Cardiac muscle cell (in vitro differentiated cells and primary cell): ENCODE measurements at regions not wholly inside any gene's neighbourhood (a gene's known extent, or its start where the extent isn't known, plus 50 kb on each side); places are given as distances from the start of the nearest gene placed in this dataset.
A peak's percentile ranks its signal among the peaks of the same experiment; 100 is the strongest.

Source experiments
- DNase-seq, 2 donors: peaks; one replicate each; pipeline versions ENCODE4 v3.0.0 to v3.0.0-alpha.2; 2010 to 2017; ENCODE audit warnings: low read depth in 1 of 2, low spot score in 1 of 2
- H3K27ac ChIP-seq: fragments of 200-600 bp; sonication (generic); 2 replicates; pipeline ENCODE4 v1.5.1; 2016
- H3K27me3 ChIP-seq: fragments of 200-600 bp; sonication (generic); 2 replicates; pipeline ENCODE4 v1.6.0; 2016; ENCODE audit warnings: control low read depth
- H3K36me3 ChIP-seq: fragments of 200-600 bp; sonication (generic); 2 replicates; pipeline ENCODE4 v1.5.1; 2016; ENCODE audit warnings: control low read depth
- H3K4me1 ChIP-seq: fragments of 200-600 bp; sonication (generic); 2 replicates; pipeline ENCODE4 v1.8.1; 2017; ENCODE audit warnings: low read depth, mild to moderate bottlenecking, mixed run types
- H3K4me3 ChIP-seq: fragments of 200-600 bp; sonication (generic); 2 replicates; pipeline ENCODE4 v1.5.1; 2016; ENCODE audit warnings: mild to moderate bottlenecking
- H3K9me3 ChIP-seq: fragments of 200-600 bp; sonication (generic); 2 replicates; pipeline ENCODE4 v1.5.1; 2017; ENCODE audit warnings: low read depth, mild to moderate bottlenecking, control low read depth
- TF ChIP-seq, protein P1 (sequence below): IDR thresholded peaks from 2 replicates; pipeline ENCODE4 v1.5.1; 2012; ENCODE audit warnings: low read depth, mild to moderate bottlenecking, low read length

DNA sequence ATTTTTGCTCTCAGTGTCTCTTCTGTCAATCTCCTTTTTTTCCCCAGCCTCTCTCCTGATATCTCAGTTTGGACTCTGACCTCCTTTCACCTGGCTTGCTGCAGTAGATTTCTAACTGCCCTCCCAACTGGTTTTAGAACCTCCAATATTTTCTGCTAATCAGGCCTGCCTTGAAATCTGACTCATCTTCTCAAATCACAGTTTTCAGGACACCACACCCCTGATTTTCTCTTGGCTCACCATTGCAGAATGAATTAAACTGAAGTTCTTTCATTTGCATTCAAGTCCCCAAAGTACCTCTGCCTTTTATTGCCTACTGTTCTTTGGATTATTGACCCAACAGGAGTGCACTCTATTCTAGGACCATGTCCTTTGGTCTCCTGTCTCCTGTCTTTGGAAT, 310.4 kb upstream of the TRPC7 start:
- Histone ChIP-seq H3K27ac (no peak overlapping the region), H3K27me3 (no peaks in the 10 kb centered on the region), H3K4me3 (no peak overlapping the region), H3K36me3 (no peaks in the 10 kb centered on the region), H3K4me1 (peaks cover 15% of the 10 kb centered on the region), H3K9me3 (no peaks in the 10 kb centered on the region)
- no peak for DNase-seq
- TF ChIP-seq, protein P1, sequence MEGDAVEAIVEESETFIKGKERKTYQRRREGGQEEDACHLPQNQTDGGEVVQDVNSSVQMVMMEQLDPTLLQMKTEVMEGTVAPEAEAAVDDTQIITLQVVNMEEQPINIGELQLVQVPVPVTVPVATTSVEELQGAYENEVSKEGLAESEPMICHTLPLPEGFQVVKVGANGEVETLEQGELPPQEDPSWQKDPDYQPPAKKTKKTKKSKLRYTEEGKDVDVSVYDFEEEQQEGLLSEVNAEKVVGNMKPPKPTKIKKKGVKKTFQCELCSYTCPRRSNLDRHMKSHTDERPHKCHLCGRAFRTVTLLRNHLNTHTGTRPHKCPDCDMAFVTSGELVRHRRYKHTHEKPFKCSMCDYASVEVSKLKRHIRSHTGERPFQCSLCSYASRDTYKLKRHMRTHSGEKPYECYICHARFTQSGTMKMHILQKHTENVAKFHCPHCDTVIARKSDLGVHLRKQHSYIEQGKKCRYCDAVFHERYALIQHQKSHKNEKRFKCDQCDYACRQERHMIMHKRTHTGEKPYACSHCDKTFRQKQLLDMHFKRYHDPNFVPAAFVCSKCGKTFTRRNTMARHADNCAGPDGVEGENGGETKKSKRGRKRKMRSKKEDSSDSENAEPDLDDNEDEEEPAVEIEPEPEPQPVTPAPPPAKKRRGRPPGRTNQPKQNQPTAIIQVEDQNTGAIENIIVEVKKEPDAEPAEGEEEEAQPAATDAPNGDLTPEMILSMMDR, result no peak

DNA sequence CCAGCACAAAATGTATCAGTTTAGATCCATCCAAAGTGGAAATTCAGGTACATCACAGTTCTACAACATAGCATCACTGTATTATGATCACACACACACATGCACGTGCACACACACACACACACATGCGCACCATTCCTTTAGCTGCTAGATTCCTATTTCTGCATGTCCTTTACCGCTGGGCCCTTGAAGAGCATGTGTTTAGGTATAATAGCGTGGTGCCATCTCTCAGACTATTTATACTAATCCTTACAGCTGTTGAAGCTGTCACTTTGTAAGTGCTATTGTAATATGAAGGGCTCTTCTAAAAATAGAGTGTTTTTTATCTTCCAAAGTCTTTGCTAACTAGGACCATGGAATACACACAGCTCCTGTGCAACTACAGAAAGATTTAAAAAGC, 308.8 kb upstream of the TRPC7 start:
- no peaks in the 10 kb centered on the region for H3K36me3 ChIP-seq
- TF ChIP-seq, protein P1, result no peak
- H3K4me3 ChIP-seq, result no peak overlapping the region
- no peaks in the 10 kb centered on the region for H3K9me3 ChIP-seq
- peaks cover 15% of the 10 kb centered on the region for H3K4me1 ChIP-seq
- peak in 1 of 2 donors; percentile 48 for DNase-seq
- peak overlapping the region; percentile 56 for H3K27ac ChIP-seq
- no peaks in the 10 kb centered on the region for H3K27me3 ChIP-seq

DNA sequence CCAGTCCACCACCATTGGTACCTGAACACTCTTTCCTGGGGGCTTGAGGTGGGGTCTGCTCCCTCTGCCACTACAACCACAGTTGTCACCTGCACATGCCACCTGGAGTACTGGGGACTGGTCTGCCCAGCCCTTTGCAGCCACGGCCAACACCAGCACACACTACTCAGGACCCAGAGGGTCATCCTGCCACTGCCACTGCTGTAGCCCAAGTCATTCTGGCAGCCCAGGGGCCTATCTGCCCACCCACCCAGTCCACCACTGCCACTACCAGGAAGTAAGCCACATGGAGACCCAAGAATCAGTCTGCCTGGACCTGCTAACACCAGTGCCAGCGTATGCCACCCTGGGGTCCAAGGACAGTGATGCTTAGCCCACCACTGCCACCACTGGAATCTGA, 302.4 kb upstream of the TRPC7 start:
- no peak for DNase-seq
- peaks cover 4% of the 10 kb centered on the region for H3K27me3 ChIP-seq
- H3K36me3 ChIP-seq, result no peaks in the 10 kb centered on the region
- H3K4me1 ChIP-seq, result no peaks in the 10 kb centered on the region
- H3K27ac ChIP-seq, result no peak overlapping the region
- TF ChIP-seq, protein P1, result no peak
- no peaks in the 10 kb centered on the region for H3K9me3 ChIP-seq
- no peak overlapping the region for H3K4me3 ChIP-seq

DNA sequence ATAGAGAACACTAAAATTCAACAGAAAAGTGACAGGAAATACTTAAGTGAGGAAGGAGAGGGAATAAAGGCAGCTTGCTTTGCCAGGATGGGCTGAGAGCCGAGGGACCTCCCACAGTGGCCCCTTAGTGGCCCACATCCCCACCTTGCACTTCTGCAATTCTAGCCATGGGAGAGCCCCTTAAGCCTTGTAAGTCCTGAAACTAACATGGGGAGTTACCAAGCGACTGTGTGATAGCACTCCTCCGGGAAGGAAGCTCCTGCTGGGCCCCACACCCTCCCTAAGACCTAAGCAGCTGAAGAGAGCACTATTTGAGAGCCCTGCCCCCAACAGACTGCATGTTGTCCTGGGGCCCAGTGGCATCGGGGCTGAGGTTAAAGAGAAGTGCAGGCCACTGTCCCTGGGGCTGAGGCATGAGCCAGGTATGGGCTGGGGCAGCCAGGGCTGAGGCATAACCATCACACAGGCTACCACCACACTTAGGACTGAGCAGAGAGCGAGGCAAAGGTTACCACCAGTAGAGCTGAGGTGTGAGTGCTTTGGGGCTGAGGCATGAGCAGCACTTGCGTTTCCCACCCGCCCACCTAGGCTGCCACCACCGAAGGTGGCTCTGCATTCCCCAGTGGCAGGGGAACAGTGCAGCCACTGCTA, 301.8 kb upstream of the TRPC7 start:
- no peak overlapping the region for H3K4me3 ChIP-seq
- no peaks in the 10 kb centered on the region for H3K36me3 ChIP-seq
- H3K4me1 ChIP-seq, result no peaks in the 10 kb centered on the region
- TF ChIP-seq, protein P1, result no peak
- no peak overlapping the region for H3K27ac ChIP-seq
- H3K27me3 ChIP-seq, result peaks cover 4% of the 10 kb centered on the region
- no peak for DNase-seq
- H3K9me3 ChIP-seq, result no peaks in the 10 kb centered on the region

DNA sequence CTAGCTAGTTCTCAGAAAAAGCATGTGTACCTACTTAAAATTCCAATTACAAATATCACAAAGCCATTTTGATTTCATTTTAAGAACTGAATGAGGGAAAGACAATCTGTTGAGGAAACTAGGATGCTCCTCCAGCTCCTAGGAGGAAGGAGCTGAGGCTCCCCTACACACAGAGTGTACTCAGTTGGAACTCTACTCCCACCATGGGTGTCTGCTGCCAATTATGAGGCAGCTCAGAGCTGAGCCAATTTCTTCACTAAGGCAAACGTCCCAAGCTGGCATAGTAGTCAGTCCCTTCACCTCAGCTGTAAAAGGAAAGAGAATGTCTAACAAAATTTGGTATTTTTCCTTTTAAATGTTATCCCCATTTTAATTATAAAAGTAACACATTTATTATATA, 300.0 kb upstream of the TRPC7 start:
- H3K27ac ChIP-seq, result no peak overlapping the region
- H3K27me3 ChIP-seq, result peaks cover 4% of the 10 kb centered on the region
- no peaks in the 10 kb centered on the region for H3K36me3 ChIP-seq
- H3K4me3 ChIP-seq, result no peak overlapping the region
- H3K4me1 ChIP-seq, result no peaks in the 10 kb centered on the region
- TF ChIP-seq, protein P1, result no peak
- DNase-seq, result no peak
- no peaks in the 10 kb centered on the region for H3K9me3 ChIP-seq
